ENCODE measurements at regions not wholly inside any gene's neighbourhood (a gene's known extent, or its start where the extent isn't known, plus 50 kb on each side); places are given as distances from the start of the nearest gene placed in this dataset.

GRCh38 chr12:42791399-42791798, 201.9 kb upstream of the PRICKLE1 start:
- H3K4me3 ChIP-seq (ENCODE audit: insufficient read depth, low read depth, low read length) = no peak overlapping the region
- H3K27me3 ChIP-seq (ENCODE audit: control insufficient read depth, insufficient read depth, low read length, poor library complexity, severe bottlenecking) = no peaks in the 10 kb centered on the region
- no peaks in the 10 kb centered on the region for H3K9me3 ChIP-seq (ENCODE audit: control insufficient read depth, low read length)
- no peaks in the 10 kb centered on the region for H3K4me1 ChIP-seq (ENCODE audit: control insufficient read depth, insufficient read depth, low read length)
- 100% methylated on average over 3 of the region's 3 CpGs; no CpG with 5 or more reads in 1 of the 2 experiments for WGBS, 2 experiments
- no peak overlapping the region for H3K27ac ChIP-seq (ENCODE audit: insufficient read depth, low read depth, low read length, poor library complexity, severe bottlenecking)
- H3K36me3 ChIP-seq (ENCODE audit: control insufficient read depth, insufficient read depth, low read length) = no peaks in the 10 kb centered on the region

- no peaks in the 10 kb centered on the region for H3K9me3 ChIP-seq (ENCODE audit: control insufficient read depth, low read length)
- no peak overlapping the region for H3K4me3 ChIP-seq (ENCODE audit: insufficient read depth, low read depth, low read length)
- H3K27me3 ChIP-seq (ENCODE audit: control insufficient read depth, insufficient read depth, low read length, poor library complexity, severe bottlenecking) = no peaks in the 10 kb centered on the region
- H3K27ac ChIP-seq (ENCODE audit: insufficient read depth, low read depth, low read length, poor library complexity, severe bottlenecking) = no peak overlapping the region
- no peaks in the 10 kb centered on the region for H3K4me1 ChIP-seq (ENCODE audit: control insufficient read depth, insufficient read depth, low read length)
- H3K36me3 ChIP-seq (ENCODE audit: control insufficient read depth, insufficient read depth, low read length) = no peaks in the 10 kb centered on the region
Observed at GRCh38 chr12:42790761-42791151, 201.2 kb upstream of the PRICKLE1 start.

GRCh38 chr12:42789808-42790760, 200.5 kb upstream of the PRICKLE1 start:
- Histone ChIP-seq H3K4me1 (ENCODE audit: control insufficient read depth, insufficient read depth, low read length) (no peaks in the 10 kb centered on the region), H3K9me3 (ENCODE audit: control insufficient read depth, low read length) (no peaks in the 10 kb centered on the region), H3K27ac (ENCODE audit: insufficient read depth, low read depth, low read length, poor library complexity, severe bottlenecking) (no peak overlapping the region), H3K27me3 (ENCODE audit: control insufficient read depth, insufficient read depth, low read length, poor library complexity, severe bottlenecking) (no peaks in the 10 kb centered on the region), H3K36me3 (ENCODE audit: control insufficient read depth, insufficient read depth, low read length) (no peaks in the 10 kb centered on the region), H3K4me3 (ENCODE audit: insufficient read depth, low read depth, low read length) (no peak overlapping the region)
- 86 to 92% methylated on average over 14 of the region's 15 CpGs for WGBS, 2 experiments

- no peaks in the 10 kb centered on the region for H3K4me1 ChIP-seq (ENCODE audit: control insufficient read depth, insufficient read depth, low read length)
- H3K27ac ChIP-seq (ENCODE audit: insufficient read depth, low read depth, low read length, poor library complexity, severe bottlenecking) = no peak overlapping the region
- no peaks in the 10 kb centered on the region for H3K36me3 ChIP-seq (ENCODE audit: control insufficient read depth, insufficient read depth, low read length)
- H3K27me3 ChIP-seq (ENCODE audit: control insufficient read depth, insufficient read depth, low read length, poor library complexity, severe bottlenecking) = no peaks in the 10 kb centered on the region
- no peaks in the 10 kb centered on the region for H3K9me3 ChIP-seq (ENCODE audit: control insufficient read depth, low read length)
- H3K4me3 ChIP-seq (ENCODE audit: insufficient read depth, low read depth, low read length) = no peak overlapping the region
- 89% methylated on average over 4 of the region's 5 CpGs for WGBS, 2 experiments
Observed at GRCh38 chr12:42786400-42787148, 197.0 kb upstream of the PRICKLE1 start.

- Histone ChIP-seq H3K9me3 (ENCODE audit: control insufficient read depth, low read length) (no peaks in the 10 kb centered on the region), H3K27me3 (ENCODE audit: control insufficient read depth, insufficient read depth, low read length, poor library complexity, severe bottlenecking) (no peaks in the 10 kb centered on the region), H3K27ac (ENCODE audit: insufficient read depth, low read depth, low read length, poor library complexity, severe bottlenecking) (no peak overlapping the region), H3K4me3 (ENCODE audit: insufficient read depth, low read depth, low read length) (no peak overlapping the region), H3K4me1 (ENCODE audit: control insufficient read depth, insufficient read depth, low read length) (no peaks in the 10 kb centered on the region), H3K36me3 (ENCODE audit: control insufficient read depth, insufficient read depth, low read length) (no peaks in the 10 kb centered on the region)
- 93 to 100% methylated on average over 1 to 2 of the region's 2 CpGs for WGBS, 2 experiments
Observed at GRCh38 chr12:42785944-42786343, 196.4 kb upstream of the PRICKLE1 start.

- Histone ChIP-seq H3K27ac (ENCODE audit: insufficient read depth, low read depth, low read length, poor library complexity, severe bottlenecking) (no peak overlapping the region), H3K9me3 (ENCODE audit: control insufficient read depth, low read length) (no peaks in the 10 kb centered on the region), H3K36me3 (ENCODE audit: control insufficient read depth, insufficient read depth, low read length) (no peaks in the 10 kb centered on the region), H3K27me3 (ENCODE audit: control insufficient read depth, insufficient read depth, low read length, poor library complexity, severe bottlenecking) (no peaks in the 10 kb centered on the region), H3K4me1 (ENCODE audit: control insufficient read depth, insufficient read depth, low read length) (no peaks in the 10 kb centered on the region), H3K4me3 (ENCODE audit: insufficient read depth, low read depth, low read length) (no peak overlapping the region)
- WGBS, 2 experiments = 80 to 100% methylated on average over 1 of the region's 1 CpG
Observed at GRCh38 chr12:42780671-42781070, 191.1 kb upstream of the PRICKLE1 start.

GRCh38 chr12:42779186-42779859, 189.8 kb upstream of the PRICKLE1 start:
- H3K4me1 ChIP-seq (ENCODE audit: control insufficient read depth, insufficient read depth, low read length) = no peaks in the 10 kb centered on the region
- H3K4me3 ChIP-seq (ENCODE audit: insufficient read depth, low read depth, low read length) = no peak overlapping the region
- no peaks in the 10 kb centered on the region for H3K36me3 ChIP-seq (ENCODE audit: control insufficient read depth, insufficient read depth, low read length)
- 95 to 96% methylated on average over 7 of the region's 7 CpGs for WGBS, 2 experiments
- no peaks in the 10 kb centered on the region for H3K27me3 ChIP-seq (ENCODE audit: control insufficient read depth, insufficient read depth, low read length, poor library complexity, severe bottlenecking)
- no peak overlapping the region for H3K27ac ChIP-seq (ENCODE audit: insufficient read depth, low read depth, low read length, poor library complexity, severe bottlenecking)
- no peaks in the 10 kb centered on the region for H3K9me3 ChIP-seq (ENCODE audit: control insufficient read depth, low read length)

- H3K27me3 ChIP-seq (ENCODE audit: control insufficient read depth, insufficient read depth, low read length, poor library complexity, severe bottlenecking) = no peaks in the 10 kb centered on the region
- no peak overlapping the region for H3K4me3 ChIP-seq (ENCODE audit: insufficient read depth, low read depth, low read length)
- no peaks in the 10 kb centered on the region for H3K36me3 ChIP-seq (ENCODE audit: control insufficient read depth, insufficient read depth, low read length)
- H3K4me1 ChIP-seq (ENCODE audit: control insufficient read depth, insufficient read depth, low read length) = no peaks in the 10 kb centered on the region
- no peak overlapping the region for H3K27ac ChIP-seq (ENCODE audit: insufficient read depth, low read depth, low read length, poor library complexity, severe bottlenecking)
- no peaks in the 10 kb centered on the region for H3K9me3 ChIP-seq (ENCODE audit: control insufficient read depth, low read length)
- WGBS, 2 experiments = 90 to 96% methylated on average over 8 to 9 of the region's 9 CpGs
Observed at GRCh38 chr12:42776396-42776795, 186.8 kb upstream of the PRICKLE1 start.

- Histone ChIP-seq H3K9me3 (ENCODE audit: control insufficient read depth, low read length) (no peaks in the 10 kb centered on the region), H3K27ac (ENCODE audit: insufficient read depth, low read depth, low read length, poor library complexity, severe bottlenecking) (no peak overlapping the region), H3K4me3 (ENCODE audit: insufficient read depth, low read depth, low read length) (no peak overlapping the region), H3K36me3 (ENCODE audit: control insufficient read depth, insufficient read depth, low read length) (no peaks in the 10 kb centered on the region), H3K27me3 (ENCODE audit: control insufficient read depth, insufficient read depth, low read length, poor library complexity, severe bottlenecking) (no peaks in the 10 kb centered on the region), H3K4me1 (ENCODE audit: control insufficient read depth, insufficient read depth, low read length) (no peaks in the 10 kb centered on the region)
- 92% methylated on average over 2 of the region's 3 CpGs; no CpG with 5 or more reads in 1 of the 2 experiments for WGBS, 2 experiments
Observed at GRCh38 chr12:42774238-42774637, 184.7 kb upstream of the PRICKLE1 start.

- Histone ChIP-seq H3K36me3 (ENCODE audit: control insufficient read depth, insufficient read depth, low read length) (no peaks in the 10 kb centered on the region), H3K27me3 (ENCODE audit: control insufficient read depth, insufficient read depth, low read length, poor library complexity, severe bottlenecking) (no peaks in the 10 kb centered on the region), H3K4me3 (ENCODE audit: insufficient read depth, low read depth, low read length) (no peak overlapping the region), H3K9me3 (ENCODE audit: control insufficient read depth, low read length) (no peaks in the 10 kb centered on the region), H3K27ac (ENCODE audit: insufficient read depth, low read depth, low read length, poor library complexity, severe bottlenecking) (no peak overlapping the region), H3K4me1 (ENCODE audit: control insufficient read depth, insufficient read depth, low read length) (no peaks in the 10 kb centered on the region)
- WGBS, 2 experiments = 82 to 100% methylated on average over 1 to 2 of the region's 3 CpGs
Observed at GRCh38 chr12:42770261-42770660, 180.7 kb upstream of the PRICKLE1 start.
